Neuronal stem cell (in vitro differentiated cells): ENCODE measurements at regions not wholly inside any gene's neighbourhood (a gene's known extent, or its start where the extent isn't known, plus 50 kb on each side); places are given as distances from the start of the nearest gene placed in this dataset.

ENCODE experiments used
- DNase-seq: peaks from one replicate; pipeline ENCODE4 v3.0.0-alpha.2; 2013; ENCODE audit warnings: low spot score
- H2AFZ ChIP-seq: one replicate; pipeline ENCODE4 v1.6.1; 2013; ENCODE audit warnings: mild to moderate bottlenecking, low read length, inconsistent platforms
- H2AK5ac ChIP-seq: 2 replicates; pipeline ENCODE4 v1.6.1; 2013; ENCODE audit warnings: low read depth, mild to moderate bottlenecking, inconsistent platforms, low read length, moderate library complexity, mixed read lengths
- H2BK120ac ChIP-seq: 2 replicates; pipeline ENCODE4 v1.6.1; 2013; ENCODE audit warnings: low read depth, mild to moderate bottlenecking, inconsistent platforms, low read length, moderate library complexity, mixed read lengths
- H2BK12ac ChIP-seq: one replicate; pipeline ENCODE4 v1.6.1; 2013; ENCODE audit warnings: low read length, inconsistent platforms
- H2BK15ac ChIP-seq: 2 replicates; pipeline ENCODE4 v1.6.1; 2013; ENCODE audit warnings: mild to moderate bottlenecking, low read length, inconsistent platforms, mixed read lengths
- H2BK5ac ChIP-seq: one replicate; pipeline ENCODE4 v1.6.1; 2013; ENCODE audit warnings: inconsistent platforms, mild to moderate bottlenecking, low read length, moderate library complexity
- H3K14ac ChIP-seq: one replicate; pipeline ENCODE4 v1.6.1; 2013; ENCODE audit warnings: low read length, inconsistent platforms
- H3K18ac ChIP-seq: 2 replicates; pipeline ENCODE4 v1.6.1; 2013; ENCODE audit warnings: low read length, inconsistent platforms
- H3K23ac ChIP-seq: 2 replicates; pipeline ENCODE4 v1.6.1; 2013; ENCODE audit warnings: low read depth, mild to moderate bottlenecking, mixed read lengths, low read length, inconsistent platforms; ENCODE audit not compliant: poor library complexity
- H3K27ac ChIP-seq: replicated peaks from 3 replicates; pipeline ENCODE4 v1.5.1; 2013; ENCODE audit warnings: low read length, inconsistent platforms
- H3K27me3 ChIP-seq, 3 experiments: 2 replicates each; pipeline ENCODE4 v1.6.1; 2013; ENCODE audit warnings: low read length in 3 of 3, mild to moderate bottlenecking in 2 of 3, inconsistent platforms in 1 of 3, low read depth in 1 of 3, mixed read lengths in 1 of 3, moderate library complexity in 1 of 3; ENCODE audit not compliant: control insufficient read depth in 3 of 3, insufficient read depth in 3 of 3
- H3K36me3 ChIP-seq, 2 donors: replicated peaks in 1 of 2; 2 replicates each; pipeline ENCODE4 v1.6.1; 2013; ENCODE audit warnings: low read length in 2 of 2; ENCODE audit not compliant: control insufficient read depth in 2 of 2, insufficient read depth in 2 of 2
- H3K4ac ChIP-seq: 2 replicates; pipeline ENCODE4 v1.6.1; 2013; ENCODE audit warnings: inconsistent platforms, mild to moderate bottlenecking, low read length, moderate library complexity
- H3K4me1 ChIP-seq, 2 donors: 1 replicate in 1 of 2; 2 replicates in 1 of 2; pipeline ENCODE4 v1.6.1; 2013; ENCODE audit warnings: low read length in 2 of 2, low read depth in 1 of 2; ENCODE audit not compliant: control insufficient read depth in 2 of 2, insufficient read depth in 1 of 2
- H3K4me2 ChIP-seq: one replicate; pipeline ENCODE4 v1.6.1; 2013; ENCODE audit warnings: mild to moderate bottlenecking, low read length, inconsistent platforms; ENCODE audit not compliant: insufficient read depth, poor library complexity, severe bottlenecking
- H3K4me3 ChIP-seq, 2 donors: 2 replicates each; pipeline ENCODE4 v1.5.1; 2013; ENCODE audit warnings: low read length in 2 of 2, mild to moderate bottlenecking in 2 of 2, inconsistent platforms in 1 of 2, moderate library complexity in 1 of 2
- H3K79me1 ChIP-seq: one replicate; pipeline ENCODE4 v1.6.1; 2013; ENCODE audit warnings: low read depth, mild to moderate bottlenecking, inconsistent platforms, low read length, moderate library complexity
- H3K9ac ChIP-seq: one replicate; pipeline ENCODE4 v1.6.1; 2013; ENCODE audit warnings: mild to moderate bottlenecking, low read depth, low read length, inconsistent platforms; ENCODE audit not compliant: poor library complexity
- H3K9me3 ChIP-seq, 2 donors: replicated peaks in 1 of 2; 2 replicates each; pipeline versions ENCODE3 to v1.6.1; 2013; ENCODE audit warnings: low read length in 2 of 2, mild to moderate bottlenecking in 2 of 2, inconsistent platforms in 1 of 2, low read depth in 1 of 2, mixed read lengths in 1 of 2, moderate library complexity in 1 of 2; ENCODE audit not compliant: control insufficient read depth in 2 of 2, insufficient read depth in 1 of 2
- H4K8ac ChIP-seq: one replicate; pipeline ENCODE4 v1.6.1; 2013; ENCODE audit warnings: low read depth, mild to moderate bottlenecking, inconsistent platforms, low read length, moderate library complexity
- H4K91ac ChIP-seq: one replicate; pipeline ENCODE4 v1.6.1; 2013; ENCODE audit warnings: low read length, low read depth, mild to moderate bottlenecking, inconsistent platforms; ENCODE audit not compliant: poor library complexity
- WGBS, 2 donors: extraction: QIAGEN DNeasy Blood & Tissue Kit; methylation state at CpG; one replicate each; pipeline ENCODE4 v1.1.7; 2013; ENCODE audit warnings: missing lambda C conversion rate in 2 of 2, mixed read lengths in 1 of 2; ENCODE audit not compliant: insufficient read length in 2 of 2, insufficient replicate concordance in 1 of 2; ENCODE audit errors: extremely low coverage in 2 of 2; 5-methylcytosine and 5-hydroxymethylcytosine counted together

DNA sequence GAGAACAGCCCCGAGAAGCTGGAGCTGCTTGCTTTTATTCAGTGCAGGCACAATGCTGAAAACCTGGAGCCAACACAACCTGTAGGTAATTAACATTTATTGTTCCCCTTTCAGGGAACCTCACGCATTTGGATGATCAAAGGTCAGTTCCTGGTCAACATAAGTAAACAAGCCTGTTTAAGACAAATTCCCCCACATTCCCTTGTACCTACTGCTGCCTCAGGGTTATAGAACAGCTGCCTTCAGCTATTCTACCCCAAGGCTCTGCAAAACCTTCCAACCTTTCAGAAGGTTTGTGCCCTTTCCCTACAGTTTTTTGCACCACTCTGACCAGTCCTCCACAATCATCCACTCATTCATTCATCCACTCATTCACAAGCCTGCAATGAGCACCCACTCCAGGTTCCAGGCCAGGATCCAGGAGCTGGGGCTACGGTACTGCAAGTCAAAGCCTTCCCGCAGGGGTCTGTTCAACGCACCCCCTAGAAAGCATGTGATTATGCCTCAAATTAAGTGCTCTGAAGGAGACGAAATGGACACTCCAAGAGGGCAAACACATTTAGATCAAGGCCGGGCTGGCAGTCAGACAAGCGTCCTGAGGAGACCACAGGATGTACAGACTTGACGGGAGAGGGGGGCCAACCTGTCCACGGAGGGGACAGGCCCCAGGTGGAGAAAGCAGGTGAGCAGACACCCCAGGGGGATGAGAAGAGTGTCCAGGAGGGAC lies 683.9 kb downstream of the MATN1 start:
- Histone ChIP-seq H3K23ac (no peak overlapping the region), H2BK12ac (no peak overlapping the region), H3K9me3 (peaks cover 0 to 2% of the 10 kb centered on the region in 2 donors), H2BK120ac (no peak overlapping the region), H3K4me1 (no peaks in the 10 kb centered on the region), H2AFZ (no peak overlapping the region), H3K27me3 (no peaks in the 10 kb centered on the region), H3K18ac (no peak overlapping the region), H2AK5ac (no peak overlapping the region), H3K9ac (no peak overlapping the region), H2BK5ac (no peak overlapping the region), H3K36me3 (no peaks in the 10 kb centered on the region), H4K8ac (no peak overlapping the region), H2BK15ac (no peak overlapping the region), H3K27ac (no peak overlapping the region), H3K14ac (no peak overlapping the region), H3K4ac (no peak overlapping the region), H3K4me2 (no peak overlapping the region), H4K91ac (no peak overlapping the region), H3K4me3 (no peak overlapping the region), H3K79me1 (no peaks in the 10 kb centered on the region)
- WGBS, 2 donors, result no CpG with 5 or more reads among the region's 10 CpGs
- no peak for DNase-seq

DNA sequence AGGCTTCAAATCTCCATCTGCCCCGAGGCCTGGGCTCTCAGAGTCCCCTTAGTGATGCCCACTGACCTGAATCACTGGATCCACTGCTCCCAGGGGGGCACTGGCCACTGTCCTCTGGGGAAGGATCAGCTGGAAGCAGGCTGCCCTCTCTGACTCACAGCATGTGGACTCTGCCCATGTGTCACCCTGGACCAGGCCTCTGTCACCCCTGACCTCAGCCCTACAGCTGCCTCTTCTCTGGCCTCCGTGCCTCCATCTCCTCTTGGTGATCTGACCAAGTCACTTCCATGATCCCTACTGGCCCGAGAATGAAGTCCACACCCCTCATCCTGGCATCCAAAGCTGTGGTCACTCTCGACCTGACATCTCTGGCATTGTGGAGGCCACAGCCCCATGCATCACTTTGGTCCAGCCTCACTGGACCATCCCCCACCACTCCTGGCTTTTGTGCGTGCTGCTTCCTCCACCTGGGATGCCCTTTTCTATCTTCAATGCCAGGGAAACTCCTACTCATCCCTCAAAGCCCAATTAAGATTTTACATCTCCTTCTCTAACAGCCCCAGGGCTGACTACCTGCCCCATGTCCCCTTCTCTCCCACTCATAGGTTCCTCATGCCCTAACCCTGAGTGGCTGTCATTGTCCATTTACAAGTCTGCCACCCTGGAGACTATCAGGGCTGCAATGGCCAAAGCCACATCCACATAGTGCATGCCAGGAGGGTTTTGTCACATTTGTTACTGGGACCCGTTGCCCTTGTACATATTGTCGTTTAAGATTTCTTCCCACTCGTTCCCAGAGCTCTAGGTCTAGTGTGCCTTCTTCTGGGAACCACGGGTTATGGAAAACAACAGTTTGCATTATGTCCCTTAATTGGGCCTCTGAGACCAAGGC lies 685.0 kb downstream of the MATN1 start:
- no peak for DNase-seq
- no peak overlapping the region for H2BK15ac ChIP-seq
- H3K27ac ChIP-seq, result no peak overlapping the region
- no peak overlapping the region for H2BK120ac ChIP-seq
- no peak overlapping the region for H3K14ac ChIP-seq
- H4K8ac ChIP-seq, result no peak overlapping the region
- H2BK12ac ChIP-seq, result no peak overlapping the region
- no peak overlapping the region for H3K4me2 ChIP-seq
- H3K4me1 ChIP-seq, result no peaks in the 10 kb centered on the region
- no peak overlapping the region for H3K4ac ChIP-seq
- H3K4me3 ChIP-seq, result no peak overlapping the region
- H3K9me3 ChIP-seq, result peaks cover 0 to 2% of the 10 kb centered on the region in 2 donors
- H2AFZ ChIP-seq, result no peak overlapping the region
- no peak overlapping the region for H2AK5ac ChIP-seq
- no peaks in the 10 kb centered on the region for H3K79me1 ChIP-seq
- no peak overlapping the region for H2BK5ac ChIP-seq
- H3K9ac ChIP-seq, result no peak overlapping the region
- H3K18ac ChIP-seq, result no peak overlapping the region
- no CpG with 5 or more reads among the region's 9 CpGs for WGBS, 2 donors
- no peak overlapping the region for H4K91ac ChIP-seq
- no peaks in the 10 kb centered on the region for H3K36me3 ChIP-seq
- H3K23ac ChIP-seq, result no peak overlapping the region
- no peaks in the 10 kb centered on the region for H3K27me3 ChIP-seq

DNA sequence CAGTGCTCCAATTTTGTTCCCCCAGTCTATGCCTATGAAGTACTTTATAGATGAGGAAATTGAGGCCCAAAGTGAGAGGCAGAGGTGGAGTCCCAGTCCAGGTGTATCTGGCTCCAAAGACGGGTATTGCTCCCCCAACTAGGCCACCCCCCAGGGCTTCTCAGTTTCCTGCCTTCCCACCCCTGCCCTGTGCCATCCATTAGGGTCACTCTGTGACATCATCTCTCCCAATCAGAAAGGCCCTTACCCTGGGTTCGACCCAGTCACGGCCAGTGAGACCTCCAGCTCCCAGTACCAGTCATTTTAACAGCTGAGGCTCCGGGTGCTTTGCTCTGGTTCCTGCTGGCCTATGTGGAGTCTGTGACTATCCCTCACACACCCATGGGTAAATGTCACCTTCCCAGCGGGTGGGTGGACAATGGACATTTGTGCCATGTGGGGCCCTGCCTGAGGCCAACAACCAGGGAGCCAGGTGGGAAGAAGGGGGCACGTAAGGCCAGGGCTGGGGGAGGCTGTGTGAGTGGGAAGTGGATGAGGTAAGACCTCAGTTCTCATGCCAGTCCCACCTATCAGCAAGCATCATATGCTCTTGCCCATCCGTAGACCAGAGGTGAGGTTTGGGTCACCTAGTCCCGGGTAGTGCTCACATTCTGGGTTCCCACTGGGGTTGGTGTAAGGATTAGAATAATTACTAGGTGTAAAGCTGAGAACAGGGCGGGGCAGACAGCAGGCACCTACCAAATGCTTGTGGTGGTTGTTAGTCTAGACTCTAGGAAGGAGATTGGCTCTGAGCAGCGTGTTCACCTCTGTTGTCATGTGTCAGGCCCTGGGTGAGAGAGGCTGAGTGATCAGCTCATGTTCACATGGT lies 685.9 kb downstream of the MATN1 start:
- no CpG with 5 or more reads among the region's 10 CpGs for WGBS, 2 donors

More for the DNA sequence above, 685.9 kb downstream of the MATN1 start:
- DNase-seq, result no peak
- Histone ChIP-seq H3K4me2 (no peak overlapping the region), H3K9ac (no peak overlapping the region), H3K18ac (no peak overlapping the region), H3K27me3 (no peaks in the 10 kb centered on the region), H3K36me3 (no peaks in the 10 kb centered on the region), H3K9me3 (no peaks in the 10 kb centered on the region), H2BK5ac (no peak overlapping the region), H3K14ac (peak overlapping the region; percentile 14), H3K4me3 (no peak overlapping the region), H3K4ac (no peak overlapping the region), H3K4me1 (no peaks in the 10 kb centered on the region), H3K23ac (no peak overlapping the region), H4K8ac (no peak overlapping the region), H2AFZ (no peak overlapping the region), H4K91ac (no peak overlapping the region), H3K79me1 (no peaks in the 10 kb centered on the region), H2BK12ac (no peak overlapping the region), H2AK5ac (no peak overlapping the region), H3K27ac (no peak overlapping the region), H2BK15ac (no peak overlapping the region), H2BK120ac (no peak overlapping the region)
